Breast epithelium (tissue), 4 donors: ENCODE measurements at regions not wholly inside any gene's neighbourhood (a gene's known extent, or its start where the extent isn't known, plus 50 kb on each side); places are given as distances from the start of the nearest gene placed in this dataset.

ENCODE experiments used
- DNase-seq, 2 donors: peaks; one replicate each; pipeline ENCODE4 v3.0.0-alpha.2; 2019; ENCODE audit warnings: low spot score in 2 of 2
- H3K27ac ChIP-seq, 2 donors: fragments of 200-600 bp; sonication (generic) in 1 of 2; one replicate each; pipeline ENCODE4 v1.5.1; 2016 to 2019; ENCODE audit warnings: mild to moderate bottlenecking in 1 of 2
- H3K27me3 ChIP-seq, 2 donors: fragments of 200-600 bp; sonication (generic) in 1 of 2; one replicate each; pipeline versions ENCODE4 v1.5.1 to v1.6.0; 2017 to 2019; ENCODE audit warnings: control low read depth in 1 of 2, mild to moderate bottlenecking in 1 of 2
- H3K36me3 ChIP-seq: fragments of 200-600 bp; one replicate; pipeline ENCODE4 v1.5.1; 2019
- H3K4me1 ChIP-seq, 2 donors: fragments of 200-600 bp; sonication (generic); one replicate each; pipeline ENCODE4 v1.5.1; 2016 to 2019; ENCODE audit warnings: control low read depth in 1 of 2
- H3K4me3 ChIP-seq, 3 donors: fragments of 200-600 bp; sonication (generic); 1 replicate in 2 of 3; 2 replicates in 1 of 3; pipeline ENCODE4 v1.5.1; 2016 to 2019; ENCODE audit warnings: mild to moderate bottlenecking in 3 of 3, moderate library complexity in 2 of 3
- H3K9me3 ChIP-seq, 2 donors: fragments of 200-600 bp; sonication (generic) in 1 of 2; one replicate each; pipeline ENCODE4 v1.5.1; 2016 to 2019; ENCODE audit warnings: control low read depth in 1 of 2
- POLR2A ChIP-seq: fragments of 450-650 bp; IDR thresholded peaks from one replicate; pipeline ENCODE4 v1.6.1; 2016; ENCODE audit warnings: antibody characterized with exemption, mild to moderate bottlenecking, moderate library complexity
- POLR2AphosphoS5 ChIP-seq, 3 donors: sonication (generic); formaldehyde crosslinking; IDR thresholded peaks; one replicate each; pipeline ENCODE4 v1.6.1; 2017; ENCODE audit warnings: antibody characterized with exemption in 3 of 3
- intact Hi-C: fragments of 100-400 bp; cut with DNase I; formaldehyde crosslinking; loops from one replicate; pipeline ENCODE4 v1.15.1; 2023; ENCODE audit warnings: low total_unique reads
- TF ChIP-seq, protein P1 (sequence below), 3 donors: fragments of 450-650 bp; IDR thresholded peaks; one replicate each; pipeline ENCODE4 v1.5.1; 2016 to 2017; ENCODE audit warnings: antibody characterized with exemption in 3 of 3, mild to moderate bottlenecking in 3 of 3, moderate library complexity in 3 of 3

DNA sequence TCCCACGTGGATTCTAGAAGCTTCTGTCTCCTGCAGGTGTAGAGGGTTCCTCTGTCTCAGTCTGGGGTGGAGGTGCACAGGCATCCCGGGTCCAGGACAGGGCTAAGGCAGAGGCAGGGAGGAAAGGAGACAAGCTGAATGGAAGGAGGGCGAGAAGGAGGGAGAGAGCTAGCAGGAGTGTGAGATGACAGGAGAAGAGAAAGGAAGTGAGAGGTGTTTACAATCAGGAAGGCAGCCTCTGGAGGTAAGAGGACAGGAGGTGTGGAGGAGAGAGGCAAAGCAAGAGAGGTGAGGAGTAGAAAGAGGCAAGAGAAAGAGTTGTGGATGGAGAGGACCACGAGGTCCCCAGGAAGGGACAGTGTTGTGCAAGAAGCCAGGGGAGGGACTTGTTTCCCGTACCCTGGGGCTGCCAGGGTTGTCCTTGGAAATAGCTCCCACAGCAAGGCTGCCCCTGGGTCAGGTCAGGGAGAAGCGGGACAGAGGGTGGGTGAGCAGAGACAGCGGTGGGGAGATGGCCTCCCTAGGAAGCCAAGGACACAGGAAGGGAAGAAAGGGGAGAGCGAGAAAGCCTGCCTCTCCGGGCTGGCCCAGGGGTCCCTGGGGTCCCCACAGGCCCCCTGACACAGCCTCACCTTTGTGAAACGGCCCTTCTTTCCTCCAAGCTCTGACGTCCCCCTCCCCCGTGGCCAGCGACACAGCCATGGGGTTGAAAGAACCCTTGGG lies 136.9 kb downstream of the CYP26B1 start:
- Histone ChIP-seq H3K4me3 (no peak overlapping the region), H3K27ac (no peak overlapping the region), H3K4me1 (no peaks in the 10 kb centered on the region), H3K27me3 (no peaks in the 10 kb centered on the region), H3K36me3 (no peaks in the 10 kb centered on the region), H3K9me3 (peaks cover 0 to 3% of the 10 kb centered on the region in 2 donors)
- no peak for DNase-seq
- intact Hi-C loops: no loop called here
- TF ChIP-seq POLR2AphosphoS5 (IDR thresholded peaks at IDR 0.05) (no peak), POLR2A (no peak)
- TF ChIP-seq, protein P1, sequence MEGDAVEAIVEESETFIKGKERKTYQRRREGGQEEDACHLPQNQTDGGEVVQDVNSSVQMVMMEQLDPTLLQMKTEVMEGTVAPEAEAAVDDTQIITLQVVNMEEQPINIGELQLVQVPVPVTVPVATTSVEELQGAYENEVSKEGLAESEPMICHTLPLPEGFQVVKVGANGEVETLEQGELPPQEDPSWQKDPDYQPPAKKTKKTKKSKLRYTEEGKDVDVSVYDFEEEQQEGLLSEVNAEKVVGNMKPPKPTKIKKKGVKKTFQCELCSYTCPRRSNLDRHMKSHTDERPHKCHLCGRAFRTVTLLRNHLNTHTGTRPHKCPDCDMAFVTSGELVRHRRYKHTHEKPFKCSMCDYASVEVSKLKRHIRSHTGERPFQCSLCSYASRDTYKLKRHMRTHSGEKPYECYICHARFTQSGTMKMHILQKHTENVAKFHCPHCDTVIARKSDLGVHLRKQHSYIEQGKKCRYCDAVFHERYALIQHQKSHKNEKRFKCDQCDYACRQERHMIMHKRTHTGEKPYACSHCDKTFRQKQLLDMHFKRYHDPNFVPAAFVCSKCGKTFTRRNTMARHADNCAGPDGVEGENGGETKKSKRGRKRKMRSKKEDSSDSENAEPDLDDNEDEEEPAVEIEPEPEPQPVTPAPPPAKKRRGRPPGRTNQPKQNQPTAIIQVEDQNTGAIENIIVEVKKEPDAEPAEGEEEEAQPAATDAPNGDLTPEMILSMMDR (IDR thresholded peaks at IDR 0.05): no peak

DNA sequence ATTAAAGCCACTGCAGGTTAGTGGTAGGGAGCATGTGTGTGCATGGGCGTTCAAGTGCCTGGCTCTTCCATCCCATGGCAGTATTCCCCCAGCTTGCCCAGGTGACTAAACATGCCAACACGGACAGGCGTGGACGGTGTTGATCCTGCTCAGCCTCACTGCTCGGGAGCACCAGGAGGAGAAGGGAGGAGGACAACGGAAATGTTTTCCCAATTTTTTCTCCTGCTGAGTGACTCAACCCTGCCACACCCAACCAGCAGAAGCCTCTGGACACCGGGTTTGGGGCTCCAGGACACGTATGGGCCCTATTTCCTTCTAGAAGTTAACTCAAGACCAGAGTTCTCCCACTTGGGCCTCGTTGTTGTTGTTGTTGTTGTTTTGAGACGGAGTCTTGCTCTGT lies 139.1 kb downstream of the CYP26B1 start:
- TF ChIP-seq POLR2A: no peak
- TF ChIP-seq, protein P1 (IDR thresholded peaks at IDR 0.05): no peak
- no peak for TF ChIP-seq POLR2AphosphoS5 (IDR thresholded peaks at IDR 0.05)
- H3K4me1 ChIP-seq: no peaks in the 10 kb centered on the region
- no peaks in the 10 kb centered on the region for H3K36me3 ChIP-seq
- intact Hi-C loops: no loop called here
- no peaks in the 10 kb centered on the region for H3K27me3 ChIP-seq
- no peak for DNase-seq
- H3K9me3 ChIP-seq: no peaks in the 10 kb centered on the region
- no peak overlapping the region for H3K4me3 ChIP-seq
- no peak overlapping the region for H3K27ac ChIP-seq

DNA sequence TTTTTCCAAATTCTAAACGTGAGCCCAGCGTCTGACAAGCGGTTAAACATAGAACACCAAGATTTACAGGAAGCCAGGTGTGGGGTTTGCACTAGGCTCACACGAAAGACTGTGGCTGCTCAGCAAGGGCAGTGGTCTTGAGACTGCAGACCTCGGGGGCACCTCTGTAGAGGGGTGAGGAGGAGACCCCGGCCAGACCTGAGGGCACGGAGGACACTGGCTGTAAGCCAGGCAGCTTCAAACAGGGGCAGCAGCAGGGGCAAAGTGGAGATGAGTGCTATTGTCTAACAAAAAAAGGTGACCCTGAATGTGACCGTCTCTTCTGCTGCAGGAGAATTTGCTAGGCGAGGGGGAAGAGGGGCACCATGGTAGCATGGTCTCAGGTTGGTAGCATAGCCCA lies 140.3 kb downstream of the CYP26B1 start:
- H3K4me3 ChIP-seq: no peak overlapping the region
- no peak for DNase-seq
- H3K9me3 ChIP-seq: no peaks in the 10 kb centered on the region
- no peaks in the 10 kb centered on the region for H3K4me1 ChIP-seq
- no peaks in the 10 kb centered on the region for H3K27me3 ChIP-seq
- TF ChIP-seq POLR2AphosphoS5 (IDR thresholded peaks at IDR 0.05): no peak
- TF ChIP-seq POLR2A: no peak
- TF ChIP-seq, protein P1 (IDR thresholded peaks at IDR 0.05): no peak
- no peak overlapping the region for H3K27ac ChIP-seq
- intact Hi-C loops: no loop called here
- H3K36me3 ChIP-seq: no peaks in the 10 kb centered on the region

DNA sequence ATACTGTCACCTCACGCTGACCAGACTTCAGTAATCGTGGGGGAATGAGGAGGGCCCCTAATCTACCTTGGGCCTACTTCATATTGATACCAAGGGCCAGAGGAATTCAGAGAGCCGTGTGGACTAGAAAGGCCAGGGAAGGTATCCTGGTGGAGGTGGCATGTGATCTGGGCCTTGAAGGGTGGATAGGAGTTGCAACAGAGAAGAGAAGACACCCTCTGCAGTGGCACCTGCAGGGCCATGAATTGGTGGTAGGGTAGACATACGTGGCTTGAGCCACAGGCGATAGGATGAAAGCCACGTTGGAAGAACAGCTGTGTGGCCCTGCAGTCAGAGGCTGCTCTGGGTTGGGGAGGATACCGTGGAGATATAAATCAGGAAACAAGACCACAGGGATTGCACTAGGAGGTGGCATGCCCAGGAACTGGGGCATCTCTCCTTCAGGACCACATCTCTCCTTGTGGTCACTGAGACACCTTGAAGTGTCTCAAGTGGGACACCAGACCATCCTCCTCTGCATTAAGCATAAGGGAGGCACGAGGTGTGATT lies 141.4 kb downstream of the CYP26B1 start:
- Histone ChIP-seq H3K4me3 (no peak overlapping the region), H3K36me3 (no peaks in the 10 kb centered on the region), H3K27ac (no peak overlapping the region), H3K4me1 (no peaks in the 10 kb centered on the region), H3K27me3 (no peaks in the 10 kb centered on the region), H3K9me3 (no peaks in the 10 kb centered on the region)
- DNase-seq: no peak
- intact Hi-C loops: no loop called here
- TF ChIP-seq, protein P1 (IDR thresholded peaks at IDR 0.05): no peak
- no peak for TF ChIP-seq POLR2AphosphoS5 (IDR thresholded peaks at IDR 0.05)
- TF ChIP-seq POLR2A: no peak

DNA sequence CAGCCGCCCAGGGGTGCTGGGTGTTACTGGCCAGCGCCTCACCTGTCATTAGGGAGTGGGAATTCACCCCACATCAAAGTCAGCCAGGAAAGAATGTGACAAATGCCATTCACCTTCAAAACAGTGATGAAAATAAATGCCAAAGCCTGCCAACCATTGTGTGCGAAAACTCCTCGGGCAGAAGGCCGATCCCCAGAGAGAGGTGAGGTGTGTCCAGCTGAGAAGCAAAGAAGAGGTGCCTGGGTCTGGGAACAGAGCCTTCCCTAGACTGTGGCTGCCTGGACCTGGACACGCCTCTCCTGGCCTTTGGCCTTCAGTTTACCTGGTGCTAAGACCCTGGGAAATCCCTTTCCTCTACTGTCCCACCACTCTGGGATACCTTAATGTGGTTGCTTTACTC lies 142.7 kb downstream of the CYP26B1 start:
- TF ChIP-seq, protein P1 (IDR thresholded peaks at IDR 0.05): no peak
- TF ChIP-seq POLR2AphosphoS5 (IDR thresholded peaks at IDR 0.05): no peak
- no peak for TF ChIP-seq POLR2A
- Histone ChIP-seq H3K36me3 (no peaks in the 10 kb centered on the region), H3K27me3 (no peaks in the 10 kb centered on the region), H3K4me1 (no peaks in the 10 kb centered on the region), H3K4me3 (no peak overlapping the region), H3K9me3 (no peaks in the 10 kb centered on the region), H3K27ac (no peak overlapping the region)
- intact Hi-C loops: no loop called here
- DNase-seq: no peak
